ENCODE measurements at regions not wholly inside any gene's neighbourhood (a gene's known extent, or its start where the extent isn't known, plus 50 kb on each side); places are given as distances from the start of the nearest gene placed in this dataset.

GRCh38 chr5:33306758-33307157 is 134.0 kb upstream of the TARS1 start:
- intact Hi-C loops (cut with DNase I): loop anchor here in 1 of 10 donors (10.0 kb wide), 1 partner anchor 592 kb away; the partner anchor contains the start of gene NPR3
- H3K36me3 ChIP-seq: no peaks in the 10 kb centered on the region
- H3K4me1 ChIP-seq: peaks cover 0 to 15% (median 3%) of the 10 kb centered on the region in 9 donors
- H3K27me3 ChIP-seq: no peaks in the 10 kb centered on the region
- DNase-seq: no peak
- no peak overlapping the region for H3K4me3 ChIP-seq
- ATAC-seq: no peak
- H3K9me3 ChIP-seq: peaks cover 0 to 9% (median 0%) of the 10 kb centered on the region in 11 donors
- H3K27ac ChIP-seq: no peak overlapping the region
- TF ChIP-seq CTCF (IDR thresholded peaks at IDR 0.05): no peak

- DNase-seq (no peak), ATAC-seq (no peak)
- Histone ChIP-seq H3K4me1 (peaks cover 0 to 15% (median 3%) of the 10 kb centered on the region in 9 donors), H3K27ac (no peak overlapping the region), H3K4me3 (no peak overlapping the region), H3K27me3 (no peaks in the 10 kb centered on the region), H3K9me3 (no peaks in the 10 kb centered on the region), H3K36me3 (no peaks in the 10 kb centered on the region)
- intact Hi-C loops (cut with DNase I): loop anchor here in 1 of 10 donors (10.0 kb wide), 1 partner anchor 594 kb away; the partner anchor contains the start of gene NPR3
- WGBS, 2 donors: 91 to 97% methylated on average over 1 of the region's 1 CpG
- no peak for TF ChIP-seq CTCF (IDR thresholded peaks at IDR 0.05)
Observed at GRCh38 chr5:33308586-33308985, 132.2 kb upstream of the TARS1 start.

- H3K36me3 ChIP-seq: no peaks in the 10 kb centered on the region
- no peaks in the 10 kb centered on the region for H3K27me3 ChIP-seq
- no peak for DNase-seq
- no peak for TF ChIP-seq CTCF (IDR thresholded peaks at IDR 0.05)
- no peak for ATAC-seq
- no peak overlapping the region for H3K4me3 ChIP-seq
- H3K9me3 ChIP-seq: no peaks in the 10 kb centered on the region
- H3K4me1 ChIP-seq: peaks cover 0 to 15% (median 3%) of the 10 kb centered on the region in 9 donors
- intact Hi-C loops (cut with DNase I): loop anchor here in 1 of 10 donors (10.0 kb wide), 1 partner anchor 594 kb away; the partner anchor contains the start of gene NPR3
- WGBS, 2 donors: 59 to 81% methylated on average over 2 of the region's 2 CpGs
- no peak overlapping the region for H3K27ac ChIP-seq
Observed at GRCh38 chr5:33309068-33309467, 131.7 kb upstream of the TARS1 start.

GRCh38 chr5:33309536-33310345 is 131.0 kb upstream of the TARS1 start:
- H3K9me3 ChIP-seq: no peaks in the 10 kb centered on the region
- no peaks in the 10 kb centered on the region for H3K36me3 ChIP-seq
- no peak overlapping the region for H3K4me3 ChIP-seq
- no peak for ATAC-seq
- DNase-seq: no peak
- intact Hi-C loops (cut with DNase I): loop anchor here in 1 of 10 donors (10.0 kb wide), 1 partner anchor 595 kb away; the partner anchor contains the start of gene NPR3
- 65 to 71% methylated on average over 3 of the region's 3 CpGs for WGBS, 2 donors
- H3K27me3 ChIP-seq: no peaks in the 10 kb centered on the region
- H3K4me1 ChIP-seq: peaks cover 0 to 15% (median 3%) of the 10 kb centered on the region in 9 donors
- no peak overlapping the region for H3K27ac ChIP-seq
- TF ChIP-seq CTCF (IDR thresholded peaks at IDR 0.05): no peak

Data from heart right ventricle (tissue), 16 donors.